Posterior cingulate gyrus (tissue), 11 donors: ENCODE measurements at regions not wholly inside any gene's neighbourhood (a gene's known extent, or its start where the extent isn't known, plus 50 kb on each side); places are given as distances from the start of the nearest gene placed in this dataset.
"Not testable (repeated sequence)": the region's sequence is repeated elsewhere in the genome, so short reads cannot be mapped to it uniquely, and the experiment has no call there.

ENCODE experiments used
- DNase-seq, 10 donors: peaks; one replicate each; pipeline versions ENCODE4 v3.0.0 to v3.0.0-alpha.2; 2020 to 2021; ENCODE audit warnings: mixed read lengths in 3 of 10
- intact Hi-C: fragments of 100-400 bp; cut with DNase I; formaldehyde crosslinking; loops from one replicate; pipeline ENCODE4 v1.15.1; 2023

GRCh38 chr1:223996376-223996775 lies 117.5 kb upstream of the FBXO28 start:
- DNase-seq, intact Hi-C loops: not testable (repeated sequence)

GRCh38 chr1:223992456-223993246 lies 121.3 kb upstream of the FBXO28 start:
- peak; percentile 99 to 100 (median 100) for DNase-seq
- intact Hi-C loops = not testable (repeated sequence)

- intact Hi-C loops = not testable (repeated sequence)
- peak in 3 of 10 donors; percentile 38 to 52 (median 51) for DNase-seq
Measured at GRCh38 chr1:223991297-223991857, 122.5 kb upstream of the FBXO28 start.

GRCh38 chr1:223961985-223962384 lies 116.2 kb upstream of the TP53BP2 start:
- intact Hi-C loops, DNase-seq: not testable (repeated sequence)

- DNase-seq, intact Hi-C loops: not testable (repeated sequence)
Measured at GRCh38 chr1:223952801-223953200, 107.1 kb upstream of the TP53BP2 start.

GRCh38 chr1:223951551-223951950 lies 105.8 kb upstream of the TP53BP2 start:
- DNase-seq = peak in 1 of 10 donors; percentile 61
- intact Hi-C loops = not testable (repeated sequence)

GRCh38 chr1:223949944-223950343 lies 104.2 kb upstream of the TP53BP2 start:
- peak in 2 of 10 donors; percentile 55 to 69 for DNase-seq
- intact Hi-C loops = not testable (repeated sequence)

GRCh38 chr1:223948041-223948440 lies 102.3 kb upstream of the TP53BP2 start:
- peak in 1 of 10 donors; percentile 48 for DNase-seq
- intact Hi-C loops = not testable (repeated sequence)

- intact Hi-C loops, DNase-seq: not testable (repeated sequence)
Measured at GRCh38 chr1:223936592-223936991, 90.8 kb upstream of the TP53BP2 start.

GRCh38 chr1:223931476-223931875 lies 85.7 kb upstream of the TP53BP2 start:
- DNase-seq, intact Hi-C loops: not testable (repeated sequence)

- intact Hi-C loops = not testable (repeated sequence)
- DNase-seq = peak in 6 of 10 donors; percentile 11 to 64 (median 42)
Measured at GRCh38 chr1:223920805-223921204, 75.1 kb upstream of the TP53BP2 start.

- DNase-seq = not testable (repeated sequence)
Measured at GRCh38 chr1:223915476-223915875, 69.7 kb upstream of the TP53BP2 start.

GRCh38 chr1:223913715-223914114 lies 68.0 kb upstream of the TP53BP2 start:
- intact Hi-C loops, DNase-seq: not testable (repeated sequence)

More at GRCh38 chr1:223915476-223915875, 69.7 kb upstream of the TP53BP2 start:
- intact Hi-C loops = not testable (repeated sequence)

GRCh38 chr1:223907943-223908587 lies 62.3 kb upstream of the TP53BP2 start:
- DNase-seq = peak in 1 of 10 donors; percentile 10
- intact Hi-C loops = not testable (repeated sequence)

GRCh38 chr1:223903221-223903620 lies 57.5 kb upstream of the TP53BP2 start:
- intact Hi-C loops, DNase-seq: not testable (repeated sequence)

- DNase-seq, intact Hi-C loops: not testable (repeated sequence)
Measured at GRCh38 chr1:223899775-223900174, 54.0 kb upstream of the TP53BP2 start.

- intact Hi-C loops, DNase-seq: not testable (repeated sequence)
Measured at GRCh38 chr1:223897097-223897496, 51.4 kb upstream of the TP53BP2 start.

- DNase-seq, intact Hi-C loops: not testable (repeated sequence)
Measured at GRCh38 chr1:223895950-223896349, 50.2 kb upstream of the TP53BP2 start.
